Cerebellar nuclear complex (tissue), 1 donor: ENCODE measurements at regions not wholly inside any gene's neighbourhood (a gene's known extent, or its start where the extent isn't known, plus 50 kb on each side); places are given as distances from the start of the nearest gene placed in this dataset.

ENCODE experiments used
- DNase-seq, 2 experiments: peaks; one replicate each; lab custom pipeline; 2025; lab: John Stamatoyannopoulos, UW

DNA sequence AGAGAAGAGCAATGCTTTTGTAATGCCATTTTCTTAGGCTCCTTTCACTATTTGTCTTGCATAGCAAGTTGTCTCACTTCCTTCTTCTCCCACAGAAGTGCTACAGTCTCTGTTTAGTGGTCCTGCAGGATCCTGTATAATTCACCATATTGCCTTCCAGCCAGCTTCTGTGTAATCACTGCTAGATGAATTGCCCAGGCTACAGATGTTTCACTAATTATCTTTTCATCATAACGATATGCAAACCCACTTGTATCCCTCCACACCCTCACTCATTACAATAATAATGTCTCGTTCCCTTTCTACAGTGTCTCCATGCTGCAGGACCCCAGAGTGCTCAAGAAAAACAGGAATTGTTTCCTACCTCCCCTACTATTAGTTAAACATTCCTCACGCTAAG is 402.9 kb downstream of the TBL1XR1 start:
- no peak for DNase-seq

DNA sequence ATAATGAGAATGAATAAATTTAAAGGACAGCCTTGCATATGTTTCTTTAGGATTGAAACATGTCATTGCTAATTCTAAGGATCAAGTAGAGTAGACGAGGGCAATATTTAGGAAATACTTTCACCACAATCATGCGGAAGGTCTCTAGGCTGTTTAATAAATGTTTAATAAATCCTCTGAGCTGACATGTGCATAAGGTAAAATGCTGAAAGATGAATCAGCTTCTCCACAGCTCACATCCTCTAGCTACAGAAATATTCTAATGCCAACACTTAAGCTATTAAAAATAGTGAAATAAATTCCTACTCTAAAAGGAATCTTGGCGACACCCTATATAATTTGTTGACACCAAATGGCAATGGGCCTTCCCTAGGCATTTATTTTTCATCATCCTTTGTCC is 407.3 kb downstream of the TBL1XR1 start:
- DNase-seq, result no peak

DNA sequence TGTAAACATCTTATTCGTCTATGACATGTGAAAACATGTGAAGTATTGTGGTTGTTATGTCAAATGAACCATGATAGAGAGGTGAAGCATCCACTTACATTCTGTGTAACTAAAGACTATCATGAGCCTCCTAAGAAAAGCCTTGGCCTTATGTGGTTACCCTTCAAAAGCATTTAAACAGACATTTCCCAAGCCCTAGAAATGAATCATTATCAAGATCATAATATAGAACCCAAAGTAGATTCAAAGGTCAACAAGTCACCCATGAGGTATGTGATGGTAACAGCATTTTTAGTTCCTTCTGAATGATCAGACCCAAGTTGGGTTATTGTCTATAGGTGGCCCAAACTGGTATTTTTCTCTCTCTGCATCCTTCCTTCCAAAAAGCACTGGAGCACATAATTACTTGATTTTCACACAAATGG is 408.0 kb downstream of the TBL1XR1 start:
- no peak for DNase-seq

- no peak for DNase-seq
Measured at GRCh38 chr3:176787506-176787905, 409.8 kb downstream of the TBL1XR1 start.

GRCh38 chr3:176785171-176785570 is 412.1 kb downstream of the TBL1XR1 start:
- DNase-seq, result no peak

- DNase-seq, result no peak
Measured at GRCh38 chr3:176780766-176781165, 416.5 kb downstream of the TBL1XR1 start.

GRCh38 chr3:176776622-176777175 is 420.6 kb downstream of the TBL1XR1 start:
- DNase-seq, result no peak

- DNase-seq, result no peak
Measured at GRCh38 chr3:176769547-176770190, 427.6 kb downstream of the TBL1XR1 start.

DNA sequence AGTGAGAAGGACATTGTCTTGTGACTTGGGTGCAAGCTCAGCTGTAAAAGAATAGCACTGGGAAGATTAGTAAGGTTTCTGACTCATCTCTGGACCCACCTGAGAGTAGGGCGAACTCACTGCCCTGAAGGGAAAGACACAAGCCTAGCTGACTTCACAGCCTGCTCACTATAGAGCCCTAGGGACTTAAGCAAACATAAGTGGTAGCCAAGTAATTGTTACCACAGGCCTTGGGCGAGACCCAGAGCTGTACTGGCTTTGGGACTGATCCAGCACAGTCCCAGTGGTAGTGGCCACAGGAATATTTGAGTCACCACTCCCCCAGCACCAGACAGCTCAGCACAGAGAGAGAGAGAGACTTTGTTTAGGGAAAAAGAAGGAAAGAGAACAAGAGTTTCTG is 429.9 kb downstream of the TBL1XR1 start:
- DNase-seq, result no peak

- no peak for DNase-seq
Measured at GRCh38 chr3:176766862-176767261, 430.4 kb downstream of the TBL1XR1 start.

DNA sequence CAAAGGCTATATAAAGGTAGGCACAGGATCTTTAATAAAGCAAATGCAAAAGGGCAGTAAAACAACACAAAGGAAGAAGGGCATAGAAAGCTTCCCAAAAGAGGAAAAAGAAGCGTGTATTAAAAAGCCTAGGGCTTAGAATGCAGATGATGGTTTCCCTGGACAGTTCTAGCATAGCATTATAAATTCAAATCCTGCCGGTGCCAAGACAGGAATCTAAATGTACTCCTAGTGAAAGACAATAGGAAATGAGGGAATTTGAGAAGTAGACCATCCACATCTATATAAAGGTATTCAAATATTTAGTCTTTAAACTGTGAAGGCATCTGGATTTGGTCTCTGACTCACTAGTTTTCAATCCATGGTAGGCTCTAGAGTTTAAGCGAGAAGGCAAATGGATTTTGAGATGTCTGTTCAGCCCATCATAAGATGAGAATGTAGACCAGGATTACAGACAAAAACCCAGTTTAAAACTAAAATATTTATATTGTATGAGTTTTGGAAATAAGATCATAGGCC is 431.8 kb downstream of the TBL1XR1 start:
- DNase-seq, result no peak

GRCh38 chr3:176759815-176760506 is 437.3 kb downstream of the TBL1XR1 start:
- no peak for DNase-seq

GRCh38 chr3:176757429-176757828 is 439.9 kb downstream of the TBL1XR1 start:
- no peak for DNase-seq

- no peak for DNase-seq
Measured at GRCh38 chr3:176755977-176756376, 441.3 kb downstream of the TBL1XR1 start.

- no peak for DNase-seq
Measured at GRCh38 chr3:176755552-176755951, 441.7 kb downstream of the TBL1XR1 start.

DNA sequence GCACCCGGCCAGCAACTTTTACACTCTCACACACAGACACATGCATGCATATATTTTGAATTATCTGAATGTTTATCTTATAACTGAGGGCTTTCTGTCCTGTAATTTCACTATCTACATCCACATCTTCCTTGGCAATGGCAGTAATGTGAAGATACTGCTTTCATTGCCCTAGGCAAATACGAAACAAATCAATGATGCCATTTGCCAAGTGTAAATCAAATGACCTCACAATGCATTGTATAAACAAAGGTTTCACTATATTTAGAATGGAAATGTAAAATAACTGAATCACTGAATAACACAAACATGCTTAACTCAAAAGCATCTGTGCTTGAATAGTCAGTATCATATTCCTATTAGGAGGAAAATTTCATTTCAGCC is 455.6 kb downstream of the TBL1XR1 start:
- DNase-seq, result no peak

GRCh38 chr3:176740906-176741663 is 456.2 kb downstream of the TBL1XR1 start:
- no peak for DNase-seq

DNA sequence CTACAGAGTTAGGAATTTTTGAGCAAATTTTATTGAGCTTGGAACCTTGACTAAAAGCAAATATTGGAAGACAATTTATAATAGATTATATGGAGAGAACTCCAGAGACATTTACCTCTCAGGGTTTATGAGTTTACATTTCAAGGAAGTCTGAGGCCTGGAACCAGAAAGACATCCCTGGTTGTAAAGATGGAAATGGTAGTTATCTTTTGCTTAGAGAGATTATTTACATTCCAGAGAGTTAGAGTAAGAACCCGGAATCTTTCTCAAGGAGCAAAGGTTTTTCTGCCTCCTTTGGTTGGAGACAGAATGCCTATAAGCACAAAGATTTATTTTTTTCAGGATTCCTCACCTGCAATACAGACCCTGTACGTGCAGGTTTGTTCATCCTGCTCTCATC is 458.1 kb downstream of the TBL1XR1 start:
- no peak for DNase-seq

DNA sequence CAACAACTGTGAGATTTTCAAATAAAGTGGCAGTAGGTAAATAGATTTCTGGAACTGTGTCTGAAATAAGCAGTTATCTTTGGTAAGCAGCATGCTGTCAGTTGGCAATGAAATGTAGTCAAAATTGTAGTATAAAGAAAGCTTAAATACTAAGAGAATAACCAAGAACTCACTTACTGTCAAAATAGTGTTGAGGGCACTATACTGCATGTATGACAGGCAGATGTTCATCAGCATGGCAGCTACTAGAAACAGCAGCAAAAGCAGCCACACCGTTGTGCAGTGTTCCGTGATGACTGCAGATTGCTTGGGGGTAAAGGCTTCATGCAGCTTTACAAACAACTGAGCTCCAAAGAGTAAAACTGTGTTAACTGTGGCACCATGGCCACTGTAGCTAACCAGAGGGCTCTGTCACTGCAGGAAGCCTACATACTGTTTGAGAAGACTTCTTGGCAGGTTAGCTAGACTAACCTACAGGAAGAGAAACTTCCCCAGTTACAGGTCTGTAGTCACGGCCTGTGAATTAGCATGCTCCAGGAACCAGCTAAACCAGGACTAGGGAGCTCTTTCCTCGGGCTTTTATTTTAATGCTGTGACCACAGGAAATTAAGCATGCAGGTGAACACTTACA is 459.7 kb downstream of the TBL1XR1 start:
- no peak for DNase-seq

DNA sequence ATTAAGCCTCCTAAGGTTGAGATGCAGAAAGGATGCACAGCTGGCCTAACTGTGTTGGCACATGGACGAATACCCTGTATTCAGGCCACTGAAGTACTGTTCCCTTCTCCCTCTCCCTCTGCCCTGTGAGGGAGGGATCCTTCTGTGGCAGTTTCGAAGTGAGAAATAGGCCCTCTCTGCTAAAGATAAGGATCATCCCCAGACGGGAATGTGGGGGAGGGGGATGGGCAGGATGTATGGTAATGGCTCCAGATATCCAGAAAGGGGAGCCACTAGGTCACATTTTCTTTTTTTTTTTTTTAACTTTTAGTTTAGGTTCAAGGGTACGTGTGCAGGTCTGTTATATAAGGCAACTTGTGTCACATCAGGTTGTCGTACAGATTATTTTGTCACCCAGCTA is 463.1 kb downstream of the TBL1XR1 start:
- no peak for DNase-seq

- DNase-seq, result no peak
Measured at GRCh38 chr3:176724394-176724759, 472.9 kb downstream of the TBL1XR1 start.

DNA sequence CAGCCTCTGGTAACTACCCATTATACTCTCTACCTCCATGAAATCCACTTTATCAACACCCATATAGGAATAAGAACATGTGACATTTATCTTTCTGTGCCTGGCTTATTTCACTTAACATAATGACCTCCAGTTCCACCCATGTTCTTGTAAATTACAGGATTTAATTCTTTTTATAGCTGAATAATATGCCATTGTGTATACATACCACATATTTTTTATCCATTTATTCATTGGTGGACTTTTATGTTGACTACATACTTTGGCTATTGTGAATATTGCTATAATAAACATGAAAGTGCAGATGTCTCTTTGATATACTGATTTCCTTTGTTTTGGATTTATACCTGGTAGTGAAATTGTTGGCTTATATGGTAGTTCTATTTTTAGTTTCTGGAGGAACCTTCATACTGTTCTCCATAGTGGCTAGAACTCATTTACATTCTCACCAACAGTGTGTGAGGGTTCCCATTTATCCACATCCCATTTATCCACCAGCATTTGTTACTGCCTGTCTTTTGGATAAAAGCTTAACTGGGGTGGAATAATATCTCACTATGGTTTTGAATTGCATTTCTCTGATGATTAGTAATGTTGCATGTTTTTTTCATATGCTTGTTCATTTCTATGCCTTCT is 473.4 kb downstream of the TBL1XR1 start:
- no peak for DNase-seq
